ENCODE measurements at regions not wholly inside any gene's neighbourhood (a gene's known extent, or its start where the extent isn't known, plus 50 kb on each side); places are given as distances from the start of the nearest gene placed in this dataset.

DNA sequence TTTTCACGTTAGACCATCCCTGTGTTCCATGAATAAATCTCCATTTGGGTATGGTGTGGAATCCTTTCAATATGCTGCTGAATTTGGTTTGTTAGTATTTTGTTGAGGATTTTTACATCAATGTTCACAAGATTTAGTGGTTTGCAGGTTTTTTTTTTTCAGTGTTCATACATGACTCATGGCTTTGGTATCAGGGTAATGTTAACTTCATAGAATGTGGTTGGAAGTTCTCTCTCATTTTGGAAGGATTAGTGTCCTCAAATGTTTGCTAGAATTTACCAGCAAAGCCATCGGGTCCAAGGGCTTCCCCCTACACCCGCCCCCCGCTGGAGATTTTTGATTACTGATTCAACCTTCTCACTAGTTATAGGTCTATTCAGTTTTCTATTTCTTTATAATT lies 398.0 kb downstream of the NXPH1 start:
- H3K4me2 ChIP-seq (ENCODE audit: insufficient read depth, insufficient read length, low read length): no peak overlapping the region

More for the DNA sequence above, 398.0 kb downstream of the NXPH1 start:
- Histone ChIP-seq H3K56ac (ENCODE audit: insufficient read length, low read depth, low read length) (no peak overlapping the region), H3K9me3 (ENCODE audit: control insufficient read depth, low read depth, low read length) (no peaks in the 10 kb centered on the region), H3K23ac (ENCODE audit: insufficient read length, low read depth, low read length) (no peak overlapping the region), H3K14ac (ENCODE audit: insufficient read depth, low read length) (no peak overlapping the region), H3K27me3 (ENCODE audit: insufficient read depth, low read length) (no peaks in the 10 kb centered on the region), H4K5ac (ENCODE audit: insufficient read length, low read depth, low read length) (no peak overlapping the region), H2AFZ (ENCODE audit: low read length) (no peak overlapping the region), H3T11ph (ENCODE audit: low read length) (no peak overlapping the region), H3K23me2 (ENCODE audit: insufficient read length, low read depth, low read length, poor library complexity, severe bottlenecking) (no peaks in the 10 kb centered on the region), H2BK15ac (ENCODE audit: low read depth, low read length) (no peak overlapping the region), H3K79me1 (ENCODE audit: insufficient read depth, low read depth, low read length, poor library complexity, severe bottlenecking) (no peaks in the 10 kb centered on the region), H3K79me2 (ENCODE audit: insufficient read depth, low read length) (no peaks in the 10 kb centered on the region), H2BK12ac (ENCODE audit: insufficient read length, low read depth, low read length) (no peak overlapping the region), H4K8ac (replicated peaks; ENCODE audit: insufficient read length, low read depth, low read length) (no peak overlapping the region), H2BK120ac (ENCODE audit: low read depth, low read length, poor library complexity, severe bottlenecking) (no peak overlapping the region), H3K4ac (ENCODE audit: low read depth, low read length) (no peak overlapping the region), H3K18ac (ENCODE audit: insufficient read length, low read depth, low read length) (no peak overlapping the region), H2AK5ac (ENCODE audit: insufficient read length, low read length) (no peak overlapping the region), H4K91ac (ENCODE audit: insufficient read length, low read depth, low read length) (no peak overlapping the region), H2BK20ac (ENCODE audit: low read depth, low read length, poor library complexity, severe bottlenecking) (no peak overlapping the region), H2BK5ac (ENCODE audit: insufficient read length, low read length) (no peak overlapping the region), H3K27ac (ENCODE audit: insufficient read length, low read depth, low read length) (no peak overlapping the region), H4K20me1 (ENCODE audit: control insufficient read depth, insufficient read depth, insufficient read length) (no peaks in the 10 kb centered on the region), H3K4me1 (ENCODE audit: insufficient read depth, low read length) (no peaks in the 10 kb centered on the region), H3K9ac (ENCODE audit: extremely low read depth, insufficient read length, low read length) (no peak overlapping the region)
- H3K4me1 Mint-ChIP-seq: peaks cover 4 to 8% of the 10 kb centered on the region in 2 experiments
- TF ChIP-seq, protein P1, sequence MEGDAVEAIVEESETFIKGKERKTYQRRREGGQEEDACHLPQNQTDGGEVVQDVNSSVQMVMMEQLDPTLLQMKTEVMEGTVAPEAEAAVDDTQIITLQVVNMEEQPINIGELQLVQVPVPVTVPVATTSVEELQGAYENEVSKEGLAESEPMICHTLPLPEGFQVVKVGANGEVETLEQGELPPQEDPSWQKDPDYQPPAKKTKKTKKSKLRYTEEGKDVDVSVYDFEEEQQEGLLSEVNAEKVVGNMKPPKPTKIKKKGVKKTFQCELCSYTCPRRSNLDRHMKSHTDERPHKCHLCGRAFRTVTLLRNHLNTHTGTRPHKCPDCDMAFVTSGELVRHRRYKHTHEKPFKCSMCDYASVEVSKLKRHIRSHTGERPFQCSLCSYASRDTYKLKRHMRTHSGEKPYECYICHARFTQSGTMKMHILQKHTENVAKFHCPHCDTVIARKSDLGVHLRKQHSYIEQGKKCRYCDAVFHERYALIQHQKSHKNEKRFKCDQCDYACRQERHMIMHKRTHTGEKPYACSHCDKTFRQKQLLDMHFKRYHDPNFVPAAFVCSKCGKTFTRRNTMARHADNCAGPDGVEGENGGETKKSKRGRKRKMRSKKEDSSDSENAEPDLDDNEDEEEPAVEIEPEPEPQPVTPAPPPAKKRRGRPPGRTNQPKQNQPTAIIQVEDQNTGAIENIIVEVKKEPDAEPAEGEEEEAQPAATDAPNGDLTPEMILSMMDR (conservative IDR thresholded peaks at IDR 0.05): peak; percentile 27; the same call in 1 of the 3 replicates
- H3K36me3 Mint-ChIP-seq (ENCODE audit: insufficient read depth in 1 of 3, low read depth in 3 of 3): no peaks in the 10 kb centered on the region
- no peak overlapping the region for H3K27ac Mint-ChIP-seq
- no peak for DNase-seq
- no peaks in the 10 kb centered on the region for H3K9me3 Mint-ChIP-seq
- no CpG with 5 or more reads among the region's 4 CpGs for WGBS (ENCODE audit: extremely low coverage, insufficient read length, low lambda C conversion rate)
- H3K4me3 Mint-ChIP-seq: no peak overlapping the region
- H3K27me3 Mint-ChIP-seq (ENCODE audit: low read depth): no peaks in the 10 kb centered on the region

Measured in H9 (cell line).